Stimulated activated CD8-positive, alpha-beta memory T cell treated with anti-CD3 and anti-CD28 coated beads, Interleukin-7, amount 100 ng/mL, for 24 hours (primary cell): ENCODE measurements at regions not wholly inside any gene's neighbourhood (a gene's known extent, or its start where the extent isn't known, plus 50 kb on each side); places are given as distances from the start of the nearest gene placed in this dataset.
"Not testable (repeated sequence)": the region's sequence is repeated elsewhere in the genome, so short reads cannot be mapped to it uniquely, and the experiment has no call there.

Source experiments
- DNase-seq: peaks from one replicate; pipeline ENCODE4 v3.0.0-alpha.2; 2020; ENCODE audit warnings: low read depth

DNA sequence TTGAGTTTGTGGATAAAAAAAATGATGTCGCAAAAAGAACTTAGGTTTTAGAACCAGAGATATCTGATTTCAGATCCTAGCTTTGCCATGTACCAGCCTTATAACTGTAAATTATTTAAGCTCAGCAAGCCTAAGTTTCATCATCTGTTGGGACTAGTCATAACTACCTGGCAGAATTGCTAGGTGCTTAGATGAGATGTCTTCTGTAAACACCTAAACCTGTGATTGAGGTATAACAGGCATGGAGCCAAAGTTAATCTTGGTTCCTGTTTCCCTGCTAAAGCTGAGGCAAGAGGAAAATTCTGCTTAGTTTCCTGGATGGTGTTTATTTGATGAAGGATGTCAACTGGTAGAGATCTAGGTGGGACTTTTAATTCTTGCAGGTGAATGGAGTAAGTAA lies 331.3 kb upstream of the RBMS3 start:
- DNase-seq, result no peak

DNA sequence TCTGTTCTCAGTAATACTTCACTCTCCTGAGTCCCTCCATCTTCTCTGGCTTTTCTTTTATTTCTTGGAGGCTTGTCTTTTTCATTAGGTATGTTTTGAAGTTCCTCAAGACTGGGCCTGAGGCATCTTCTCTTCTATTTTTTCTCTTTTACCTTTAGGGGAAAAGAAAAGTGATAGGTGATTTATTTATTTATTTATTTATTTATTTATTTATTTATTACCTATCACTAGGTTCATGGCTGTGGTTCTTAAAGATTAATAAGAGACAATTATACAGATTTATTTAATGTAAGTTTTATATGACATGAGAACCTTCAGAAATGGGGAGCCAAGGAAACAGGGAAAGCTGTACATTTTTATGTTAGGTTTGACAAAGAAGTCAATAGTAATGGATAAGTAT lies 330.3 kb upstream of the RBMS3 start:
- DNase-seq, result no peak

DNA sequence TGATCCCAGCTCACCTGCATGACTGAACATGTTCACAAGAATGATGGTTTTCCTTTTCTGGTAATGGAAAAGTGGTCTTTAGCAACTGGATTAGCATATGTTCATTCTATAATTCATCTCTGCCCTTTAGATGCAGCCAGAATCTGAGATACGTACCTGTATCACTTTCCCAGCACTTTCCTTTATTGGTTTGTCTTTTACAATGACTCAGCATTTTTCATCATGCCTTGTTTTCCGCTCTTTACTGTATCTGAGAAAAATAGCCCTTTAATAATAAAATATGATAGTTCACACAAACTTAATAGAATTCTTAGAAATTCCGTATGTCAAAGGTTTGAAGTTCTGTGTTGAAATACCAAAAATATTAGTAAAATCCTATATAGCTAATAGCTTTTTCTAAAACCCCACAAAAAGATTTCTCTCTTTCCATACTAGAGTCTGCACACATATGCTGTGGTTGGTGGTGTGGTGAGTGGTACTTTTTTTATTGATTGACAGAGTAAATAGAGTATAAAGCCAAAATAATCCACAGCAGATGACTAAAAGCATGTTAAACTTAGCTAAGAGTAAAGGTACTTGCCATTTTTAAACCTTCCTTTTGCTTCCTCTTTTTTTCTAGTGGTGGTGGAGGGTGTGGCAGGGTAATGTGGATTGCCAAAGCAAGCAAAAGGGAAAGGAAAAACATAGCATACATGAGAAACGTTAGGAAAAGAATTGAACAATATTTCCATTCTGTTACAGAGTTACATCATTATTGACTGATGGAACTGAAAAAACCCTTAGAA lies 328.9 kb upstream of the RBMS3 start:
- no peak for DNase-seq

DNA sequence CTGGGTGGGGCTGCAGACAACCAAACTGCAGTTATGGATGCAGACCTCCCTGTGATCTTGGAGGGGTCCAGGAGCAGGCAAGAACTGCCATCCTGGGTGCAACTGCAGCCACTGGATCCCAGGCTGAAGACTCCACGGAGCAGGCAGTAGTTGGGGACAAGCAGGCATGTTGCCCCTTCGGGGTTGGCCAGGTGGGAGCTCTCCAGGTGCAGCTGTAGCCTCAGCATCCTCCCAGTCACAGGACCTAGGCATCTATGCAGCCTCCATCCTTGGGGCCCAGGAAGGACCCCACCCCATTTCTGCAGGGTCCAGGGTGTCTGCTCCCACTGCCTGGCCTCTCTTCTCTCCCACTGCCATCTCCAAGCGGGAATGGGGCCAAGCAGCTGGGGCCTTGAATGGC lies 322.2 kb upstream of the RBMS3 start:
- no peak for DNase-seq

DNA sequence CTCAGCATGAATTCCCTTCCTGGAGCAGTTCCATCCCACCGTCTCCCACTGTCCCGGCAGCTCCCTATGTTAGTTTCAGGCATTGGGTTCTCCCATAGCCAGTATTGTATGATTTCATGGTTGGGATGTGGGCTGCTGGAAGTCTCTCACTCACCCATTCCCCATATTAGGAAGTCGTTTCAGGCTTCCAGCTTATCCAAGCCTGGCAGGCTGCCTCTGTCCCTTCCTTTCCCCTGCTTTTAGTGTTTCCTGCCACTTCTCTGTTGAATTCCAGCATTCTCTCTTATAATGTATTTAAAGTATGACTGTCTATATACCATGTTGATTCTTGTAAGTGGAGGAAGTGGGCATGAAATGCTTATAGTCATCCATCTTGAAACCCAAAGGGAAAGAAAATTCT lies 309.7 kb upstream of the RBMS3 start:
- no peak for DNase-seq

DNA sequence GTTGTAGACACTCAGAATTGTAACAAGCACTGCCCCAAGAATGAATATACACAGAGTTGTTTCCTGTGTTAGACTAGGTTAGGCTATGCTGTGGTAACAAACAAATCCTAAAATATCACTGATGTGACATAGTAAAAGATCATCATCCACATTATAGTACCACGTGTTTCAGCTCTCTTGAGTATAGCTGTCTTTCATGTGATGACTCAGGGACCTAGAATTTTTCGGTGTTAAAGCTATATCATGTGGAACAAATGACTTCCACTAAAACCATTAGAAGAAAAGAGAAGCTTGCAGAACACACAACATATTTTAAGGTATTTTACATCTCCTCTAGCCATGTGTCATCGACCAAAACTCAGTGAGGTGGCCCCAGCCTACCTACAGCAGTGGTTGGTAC lies 307.9 kb upstream of the RBMS3 start:
- DNase-seq, result no peak

- DNase-seq, result no peak
Observed at GRCh38 chr3:28973609-28974008, 307.3 kb upstream of the RBMS3 start.

DNA sequence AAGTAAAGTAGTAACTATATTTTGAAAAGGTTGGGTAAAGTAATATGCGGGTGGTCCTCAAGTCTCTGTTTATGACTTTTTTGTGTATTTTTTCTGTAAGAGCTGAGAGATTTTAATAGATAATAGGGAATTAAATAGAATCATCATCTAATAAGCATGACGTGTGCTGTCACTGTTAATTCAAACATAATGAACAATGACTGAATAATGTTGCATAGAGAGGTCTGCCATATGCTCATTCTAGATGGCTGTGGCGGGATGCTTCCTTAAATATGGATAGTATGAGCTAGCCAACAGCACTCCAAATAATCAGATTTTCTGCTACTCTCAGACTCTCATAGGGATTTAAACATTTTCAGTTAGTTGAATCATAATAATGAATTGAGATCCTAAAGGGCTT lies 302.8 kb upstream of the RBMS3 start:
- DNase-seq, result no peak

GRCh38 chr3:28980131-28980530 lies 300.7 kb upstream of the RBMS3 start:
- DNase-seq, result no peak

GRCh38 chr3:28980631-28981030 lies 300.2 kb upstream of the RBMS3 start:
- no peak for DNase-seq

DNA sequence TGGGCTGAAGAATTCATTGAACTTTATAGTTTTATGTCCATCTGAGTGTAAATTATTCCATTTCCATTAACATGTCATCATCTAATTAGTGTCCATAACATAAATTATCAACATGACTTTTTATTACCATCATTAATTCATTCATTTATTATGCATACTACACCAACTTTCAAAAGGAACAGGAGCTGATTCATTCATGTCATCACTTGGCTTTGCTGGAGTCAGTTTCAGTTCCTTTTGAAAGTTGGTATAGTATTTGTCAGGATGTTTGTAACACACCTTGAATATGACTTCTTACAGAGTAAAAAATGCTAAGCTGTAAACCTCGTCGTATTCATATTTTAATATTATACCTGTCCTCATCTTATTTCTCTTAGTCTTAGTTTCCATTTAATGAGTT lies 298.0 kb upstream of the RBMS3 start:
- DNase-seq, result no peak

DNA sequence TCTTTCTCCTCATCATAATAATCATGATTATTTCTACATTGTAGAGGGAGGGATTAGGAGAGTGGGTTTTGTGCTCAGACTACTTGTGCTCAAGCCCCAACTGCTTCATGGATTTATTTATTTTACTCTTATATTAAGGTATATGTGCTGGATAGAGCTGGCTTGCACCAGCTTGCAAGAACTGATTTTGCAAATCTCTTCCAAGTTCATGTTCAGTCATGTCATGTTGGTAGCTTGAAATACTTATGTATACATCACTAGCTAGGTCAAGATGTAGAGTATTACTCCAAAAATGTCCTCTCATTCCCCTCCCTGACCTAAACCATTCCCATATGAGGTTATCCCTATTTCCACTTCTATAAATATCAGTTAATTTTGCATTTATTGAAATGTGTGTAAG lies 293.9 kb upstream of the RBMS3 start:
- DNase-seq, result no peak

DNA sequence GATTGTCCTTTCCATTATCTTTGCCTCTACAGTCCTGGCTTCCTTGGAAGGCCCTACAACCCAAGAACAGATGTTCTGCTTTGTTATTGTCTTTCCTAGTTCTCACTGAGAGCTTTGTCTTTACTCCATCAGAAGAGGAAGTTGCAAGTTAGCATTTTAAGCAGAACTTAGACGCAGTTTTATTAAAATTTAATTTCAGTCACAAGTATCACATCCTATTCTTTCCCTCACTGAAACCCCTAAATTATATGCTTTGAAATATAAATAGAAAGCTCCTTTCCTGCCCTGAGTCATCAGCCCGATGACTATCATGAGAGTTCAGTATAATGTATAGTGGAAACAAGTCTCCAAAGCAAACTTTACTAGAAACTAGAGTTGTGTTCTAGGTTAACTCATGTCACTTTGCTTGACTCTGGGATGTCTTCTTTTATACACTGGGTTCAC lies 291.2 kb upstream of the RBMS3 start:
- no peak for DNase-seq

DNA sequence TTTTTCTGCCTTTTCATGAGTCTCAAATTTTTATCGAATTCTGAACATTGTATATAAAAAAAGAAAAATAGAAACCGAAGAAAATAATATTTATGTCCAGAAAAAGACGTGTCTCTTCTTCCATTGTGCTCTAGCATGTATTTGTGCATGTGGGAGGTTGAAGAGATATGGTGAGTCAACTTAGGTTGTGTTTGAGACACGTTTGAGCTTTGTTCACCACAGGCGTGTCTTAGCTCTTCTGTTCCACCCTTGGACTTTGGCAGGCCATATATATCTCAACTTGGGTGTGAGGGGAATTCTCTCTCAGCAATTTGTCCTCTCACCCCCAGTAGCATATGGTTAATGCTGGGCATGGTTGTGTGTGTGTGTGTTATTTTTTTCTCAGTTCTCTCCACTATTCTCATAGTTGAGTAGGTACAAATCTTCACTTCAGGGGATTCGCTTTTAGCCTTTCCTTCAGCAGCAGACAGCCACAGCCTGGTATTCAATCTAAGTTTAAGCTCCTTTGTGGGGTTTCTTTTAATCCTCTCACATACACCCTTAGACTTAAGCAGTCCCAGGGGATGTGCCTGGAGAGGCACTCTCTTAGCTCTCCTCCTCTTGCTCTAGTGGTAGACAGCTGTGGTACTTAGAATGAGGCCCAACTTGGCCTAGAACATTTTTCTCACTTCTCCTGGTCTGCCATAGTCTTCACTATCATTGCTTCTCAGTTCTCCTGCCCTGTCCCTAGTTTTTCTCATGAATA lies 286.5 kb upstream of the RBMS3 start:
- no peak for DNase-seq

GRCh38 chr3:29004885-29005599 lies 275.8 kb upstream of the RBMS3 start:
- DNase-seq, result no peak

DNA sequence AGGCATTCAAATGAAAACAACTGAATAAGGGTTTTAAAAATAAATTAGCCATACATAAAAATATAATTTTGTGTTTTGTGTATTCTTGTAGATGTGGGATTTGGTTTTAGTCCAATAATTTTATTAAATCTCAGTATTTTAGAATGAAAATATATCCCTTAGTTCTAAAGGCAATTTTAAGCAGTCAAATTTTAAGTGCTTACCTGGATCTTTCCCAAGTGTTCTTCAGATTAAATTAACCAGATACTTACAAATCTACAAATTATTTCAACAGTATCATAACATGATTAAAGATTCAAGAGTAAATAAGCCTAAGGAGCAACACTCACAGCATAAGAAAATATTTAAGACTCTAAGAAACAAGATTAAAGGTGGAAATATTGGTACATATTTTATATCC lies 275.0 kb upstream of the RBMS3 start:
- no peak for DNase-seq

GRCh38 chr3:29011441-29011840 lies 269.4 kb upstream of the RBMS3 start:
- DNase-seq, result no peak

DNA sequence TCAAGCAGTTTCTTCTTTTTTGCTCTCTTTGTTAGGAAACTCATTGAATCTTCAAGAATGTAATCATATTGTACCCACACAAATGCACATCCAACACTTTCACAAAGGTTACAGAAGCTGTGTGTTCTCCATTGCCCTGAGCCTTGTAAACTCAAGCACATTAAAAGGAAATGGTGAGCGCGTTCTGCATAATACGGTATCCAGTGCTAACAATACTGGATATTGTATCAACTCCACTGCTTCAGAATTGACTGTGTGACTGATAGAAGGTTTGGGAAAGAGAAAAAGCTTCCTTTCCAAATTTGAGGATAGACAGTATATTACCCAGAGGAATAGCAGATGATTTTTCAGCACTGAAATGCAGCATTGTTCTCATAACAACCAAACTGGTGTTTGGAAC lies 268.9 kb upstream of the RBMS3 start:
- DNase-seq, result no peak

DNA sequence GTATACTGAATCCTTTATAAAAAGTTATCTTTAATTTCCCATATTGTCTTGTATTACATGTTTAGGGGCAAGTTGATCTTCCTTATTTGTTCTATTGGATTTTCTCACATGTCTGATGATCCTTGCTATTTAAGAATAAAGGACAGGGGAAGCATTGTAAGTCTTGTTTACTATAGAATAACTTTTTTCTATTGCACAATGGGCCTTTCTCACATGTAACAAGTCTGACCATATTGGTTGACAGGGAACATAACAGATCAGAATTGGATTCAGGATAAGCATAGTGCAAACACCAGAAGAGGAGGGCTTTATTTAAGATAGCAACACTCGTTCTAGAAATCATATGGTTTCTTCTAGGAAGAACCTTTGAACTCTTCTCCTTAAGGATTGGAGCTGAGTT lies 257.9 kb upstream of the RBMS3 start:
- no peak for DNase-seq

DNA sequence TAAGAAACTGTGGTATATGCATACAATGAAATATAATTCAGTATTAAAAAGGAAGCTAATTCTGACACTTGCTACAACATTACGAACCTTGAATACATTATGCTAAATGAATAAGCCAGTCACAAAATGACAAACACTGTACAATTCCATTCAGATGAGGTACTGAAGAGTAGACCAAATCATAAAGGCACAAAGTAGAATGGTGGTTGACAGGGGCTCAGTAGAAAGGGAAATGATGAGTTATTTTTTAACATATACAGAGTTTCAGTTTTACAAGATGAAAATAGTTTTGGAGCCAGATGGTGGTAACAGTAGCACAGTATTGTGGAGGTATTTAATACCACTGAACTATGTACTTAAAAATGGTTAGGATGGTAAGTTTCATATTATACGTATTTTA lies 254.6 kb upstream of the RBMS3 start:
- DNase-seq, result no peak

- no peak for DNase-seq
Observed at GRCh38 chr3:29026959-29027358, 253.9 kb upstream of the RBMS3 start.

DNA sequence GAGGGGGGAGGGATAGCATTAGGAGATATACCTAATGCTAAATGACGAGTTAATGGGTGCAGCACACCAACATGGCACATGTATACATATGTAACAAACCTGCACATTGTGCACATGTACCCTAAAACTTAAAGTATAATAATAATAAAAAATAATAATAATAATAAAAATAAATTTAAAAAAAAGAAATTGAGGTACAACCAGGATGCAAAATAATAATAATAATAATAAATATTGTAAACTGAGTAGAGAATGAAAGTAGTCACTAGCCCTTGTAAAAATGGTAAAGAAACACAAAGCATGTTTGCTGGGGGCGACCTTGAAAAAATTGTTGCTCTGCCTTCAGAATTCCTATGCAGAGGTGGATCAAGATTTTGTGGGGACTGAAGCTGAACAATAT lies 249.7 kb upstream of the RBMS3 start:
- not testable (repeated sequence) for DNase-seq

- no peak for DNase-seq
Observed at GRCh38 chr3:29033511-29033910, 247.4 kb upstream of the RBMS3 start.
